HG02884 (cell line): ENCODE measurements at regions not wholly inside any gene's neighbourhood (a gene's known extent, or its start where the extent isn't known, plus 50 kb on each side); places are given as distances from the start of the nearest gene placed in this dataset.
"Not testable (repeated sequence)": the region's sequence is repeated elsewhere in the genome, so short reads cannot be mapped to it uniquely, and the experiment has no call there.

ENCODE experiments used
- ATAC-seq: cut with Tn5 transposase; IDR thresholded peaks from one replicate; pipeline ENCODE4 v1.9.1; 2021; ENCODE audit warnings: mild to moderate bottlenecking, moderate library complexity; ENCODE audit not compliant: unreplicated experiment

- peak; percentile 46 for ATAC-seq
These were observed 110.7 kb upstream of the PHACTR1 start for GRCh38 chr6:12605888-12606345.

GRCh38 chr6:12606616-12607015 lies 110.0 kb upstream of the PHACTR1 start:
- ATAC-seq: no peak

- ATAC-seq: peak; percentile 66
These were observed 108.3 kb upstream of the PHACTR1 start for GRCh38 chr6:12608016-12608860.

- no peak for ATAC-seq
These were observed 107.7 kb upstream of the PHACTR1 start for GRCh38 chr6:12608874-12609273.

GRCh38 chr6:12609751-12610150 lies 106.8 kb upstream of the PHACTR1 start:
- no peak for ATAC-seq

GRCh38 chr6:12610862-12611261 lies 105.7 kb upstream of the PHACTR1 start:
- ATAC-seq: no peak

GRCh38 chr6:12613811-12614210 lies 102.8 kb upstream of the PHACTR1 start:
- ATAC-seq: no peak

- ATAC-seq: no peak
These were observed 102.1 kb upstream of the PHACTR1 start for GRCh38 chr6:12614456-12614855.

GRCh38 chr6:12618296-12618695 lies 98.3 kb upstream of the PHACTR1 start:
- no peak for ATAC-seq

- no peak for ATAC-seq
These were observed 94.8 kb upstream of the PHACTR1 start for GRCh38 chr6:12621754-12622153.

- ATAC-seq: no peak
These were observed 94.0 kb upstream of the PHACTR1 start for GRCh38 chr6:12622566-12622965.

- no peak for ATAC-seq
These were observed 92.3 kb upstream of the PHACTR1 start for GRCh38 chr6:12624142-12624837.

GRCh38 chr6:12627053-12627452 lies 89.5 kb upstream of the PHACTR1 start:
- no peak for ATAC-seq

- no peak for ATAC-seq
These were observed 88.2 kb upstream of the PHACTR1 start for GRCh38 chr6:12628327-12628726.

GRCh38 chr6:12633746-12634145 lies 82.8 kb upstream of the PHACTR1 start:
- ATAC-seq: not testable (repeated sequence)

- ATAC-seq: no peak
These were observed 81.2 kb upstream of the PHACTR1 start for GRCh38 chr6:12635375-12635774.

GRCh38 chr6:12635813-12636212 lies 80.8 kb upstream of the PHACTR1 start:
- ATAC-seq: no peak

- ATAC-seq: no peak
These were observed 80.2 kb upstream of the PHACTR1 start for GRCh38 chr6:12636336-12636735.

GRCh38 chr6:12637960-12638641 lies 78.5 kb upstream of the PHACTR1 start:
- peak; percentile 75 for ATAC-seq

GRCh38 chr6:12640438-12640837 lies 76.1 kb upstream of the PHACTR1 start:
- ATAC-seq: no peak

GRCh38 chr6:12641785-12642184 lies 74.8 kb upstream of the PHACTR1 start:
- not testable (repeated sequence) for ATAC-seq

GRCh38 chr6:12645941-12646340 lies 70.6 kb upstream of the PHACTR1 start:
- ATAC-seq: no peak
